GM21786 (cell line): ENCODE measurements at regions not wholly inside any gene's neighbourhood (a gene's known extent, or its start where the extent isn't known, plus 50 kb on each side); places are given as distances from the start of the nearest gene placed in this dataset.
"Not testable (repeated sequence)": the region's sequence is repeated elsewhere in the genome, so short reads cannot be mapped to it uniquely, and the experiment has no call there.

Source experiments
- ATAC-seq: cut with Tn5 transposase; IDR thresholded peaks from one replicate; pipeline ENCODE4 v1.9.1; 2021; ENCODE audit not compliant: unreplicated experiment

DNA sequence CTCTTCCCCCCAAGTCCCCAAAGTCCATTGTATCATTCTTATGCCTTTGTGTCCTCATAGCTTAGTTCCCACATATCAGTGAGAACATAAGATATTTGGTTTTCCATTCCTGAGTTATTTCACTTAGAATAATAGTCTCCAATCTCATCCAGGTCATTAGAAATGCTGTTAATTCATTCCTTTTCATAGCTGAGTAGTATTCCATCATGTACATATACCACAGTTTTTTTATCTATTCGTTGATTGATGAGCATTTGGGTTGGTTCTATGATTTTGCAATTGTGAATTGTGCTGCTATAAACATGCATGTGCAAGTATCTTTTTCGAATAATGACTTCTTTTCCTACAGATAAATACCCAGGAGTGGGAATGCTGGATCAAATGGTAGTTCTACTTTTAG is 359.6 kb downstream of the ADAMTS20 start:
- not testable (repeated sequence) for ATAC-seq

DNA sequence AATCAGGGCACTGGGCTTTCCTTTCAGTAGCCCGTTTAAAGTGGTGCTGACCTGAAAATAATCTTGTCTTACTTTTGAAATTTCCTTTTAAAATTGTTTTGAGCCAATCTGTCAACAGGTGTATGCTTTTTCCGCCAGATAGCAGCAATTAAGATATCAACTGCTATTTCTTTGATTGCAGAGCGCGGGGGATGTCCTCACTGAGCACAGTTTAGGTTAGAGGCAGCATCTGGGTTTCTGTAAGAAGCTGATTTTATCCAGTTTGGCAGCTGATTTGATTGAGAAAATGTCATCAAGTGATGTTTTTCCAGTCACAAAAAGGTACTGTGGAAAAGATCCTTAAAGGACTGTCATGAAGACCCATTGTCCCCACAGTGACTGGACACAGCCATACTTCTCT is 371.8 kb downstream of the ADAMTS20 start:
- ATAC-seq = no peak

DNA sequence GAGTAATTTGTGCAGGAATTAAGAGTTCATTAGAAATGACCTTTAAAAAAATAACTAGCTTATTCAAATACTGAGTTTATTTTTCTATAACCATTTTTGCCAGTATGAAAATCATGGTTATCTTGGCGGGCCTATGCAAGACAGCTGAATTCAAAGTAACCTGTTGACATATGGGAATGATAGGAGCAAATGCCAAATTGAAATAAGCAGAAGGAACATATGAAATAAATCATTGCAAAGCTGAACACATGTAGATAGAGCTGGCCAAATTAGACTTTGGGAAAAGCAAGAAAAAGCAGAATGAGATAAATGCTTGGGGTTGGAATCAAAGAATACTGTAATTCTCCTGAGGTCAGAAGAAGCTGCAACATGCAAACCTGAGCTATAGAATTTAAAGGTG is 372.5 kb downstream of the ADAMTS20 start:
- no peak for ATAC-seq

DNA sequence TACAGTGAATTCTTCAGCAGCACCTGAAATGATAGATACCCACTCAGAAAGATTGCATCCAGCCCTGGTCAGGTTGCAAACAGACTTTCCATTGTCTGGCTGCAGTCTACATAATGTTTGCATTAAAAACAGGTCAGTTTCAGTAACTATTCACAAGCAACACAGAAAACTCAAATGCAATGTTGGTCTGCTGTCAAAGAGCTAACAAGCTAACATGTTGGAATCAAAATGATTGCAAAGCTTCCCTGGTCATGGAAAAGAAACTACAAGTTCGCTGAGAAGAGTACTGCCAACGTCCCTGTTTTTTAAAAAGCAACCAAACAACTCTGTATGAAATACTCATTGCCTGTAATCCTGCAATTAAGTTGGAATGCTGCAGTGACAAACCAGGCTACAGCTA is 374.7 kb downstream of the ADAMTS20 start:
- ATAC-seq = no peak

DNA sequence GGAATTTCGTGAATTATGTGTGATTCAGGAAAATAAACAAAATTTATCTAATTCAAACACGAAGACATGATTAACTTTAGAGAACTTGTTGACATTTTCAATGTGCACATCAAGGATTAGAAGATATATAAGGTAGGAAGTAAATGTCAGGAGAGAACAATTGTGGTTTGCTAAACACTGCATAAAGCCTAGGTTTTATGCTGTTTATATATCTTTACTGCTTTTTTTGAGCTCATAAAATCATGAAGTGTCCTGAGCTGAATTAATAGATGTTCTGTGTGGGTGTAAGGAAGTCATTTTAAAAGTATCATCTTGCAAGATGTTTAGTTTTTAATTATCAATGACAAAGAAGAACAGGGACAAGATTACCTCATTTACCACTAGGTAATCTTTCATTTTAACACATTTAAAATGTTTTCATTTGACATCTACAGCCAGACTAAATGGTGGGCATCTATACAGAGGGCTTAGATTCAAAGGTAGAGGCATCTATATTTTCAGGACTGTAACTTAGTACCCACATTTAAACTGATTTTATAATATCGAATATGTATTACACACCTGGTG is 382.8 kb downstream of the ADAMTS20 start:
- ATAC-seq = no peak

DNA sequence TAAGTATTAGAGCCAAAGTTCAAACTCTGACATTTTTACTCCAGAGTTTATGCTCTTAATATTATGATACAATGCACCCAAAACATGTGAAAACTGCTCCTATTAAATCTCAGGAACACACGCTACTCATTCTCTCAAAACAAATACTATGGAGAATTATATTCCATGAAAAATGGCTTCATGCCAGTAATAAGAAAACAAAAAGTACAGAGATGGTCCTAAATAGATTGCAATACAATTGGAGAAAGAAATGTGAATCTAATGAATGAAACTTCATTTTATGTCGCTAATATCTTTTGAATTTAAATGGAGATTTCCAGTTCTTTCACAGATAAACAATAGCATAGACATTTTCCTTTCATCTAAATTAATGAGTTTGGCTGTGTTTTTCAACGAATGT is 384.3 kb downstream of the ADAMTS20 start:
- ATAC-seq = no peak

DNA sequence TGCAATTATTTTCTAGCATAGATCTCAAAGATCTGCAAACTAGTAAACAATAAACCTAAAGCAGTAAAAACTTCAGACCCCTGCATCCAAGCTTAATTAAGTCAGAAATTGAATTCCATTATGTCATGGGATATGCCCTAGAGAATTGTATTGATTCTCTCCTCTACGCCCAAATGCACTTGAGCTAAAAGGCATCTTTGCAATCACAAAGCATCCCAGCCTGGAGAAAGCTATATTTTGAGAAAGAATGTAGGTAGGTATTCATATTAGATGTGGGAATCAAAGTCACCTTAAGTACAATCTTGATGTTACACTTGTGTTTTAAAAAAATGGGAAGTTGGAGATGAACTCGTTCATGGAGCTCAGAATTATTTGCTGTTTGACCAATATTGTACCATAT is 386.7 kb downstream of the ADAMTS20 start:
- ATAC-seq = no peak

DNA sequence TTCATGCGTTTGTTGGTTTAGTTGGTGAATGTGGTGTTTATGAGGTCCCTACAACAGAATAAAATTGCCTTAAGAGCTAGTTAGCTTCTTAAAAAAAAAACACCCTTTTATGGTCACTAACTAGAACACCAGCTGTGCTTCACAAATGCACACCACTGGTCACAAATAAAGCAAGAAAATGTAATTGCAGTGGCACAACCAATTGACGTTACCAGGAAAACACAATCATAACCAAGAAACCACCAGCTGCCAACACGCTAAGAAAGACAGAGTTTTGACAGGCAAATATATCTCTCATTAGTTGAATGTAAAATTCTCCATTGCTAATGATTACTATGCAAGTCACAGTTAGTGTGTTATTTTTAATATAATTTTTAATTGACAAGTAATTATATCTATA is 389.9 kb downstream of the ADAMTS20 start:
- ATAC-seq = no peak

DNA sequence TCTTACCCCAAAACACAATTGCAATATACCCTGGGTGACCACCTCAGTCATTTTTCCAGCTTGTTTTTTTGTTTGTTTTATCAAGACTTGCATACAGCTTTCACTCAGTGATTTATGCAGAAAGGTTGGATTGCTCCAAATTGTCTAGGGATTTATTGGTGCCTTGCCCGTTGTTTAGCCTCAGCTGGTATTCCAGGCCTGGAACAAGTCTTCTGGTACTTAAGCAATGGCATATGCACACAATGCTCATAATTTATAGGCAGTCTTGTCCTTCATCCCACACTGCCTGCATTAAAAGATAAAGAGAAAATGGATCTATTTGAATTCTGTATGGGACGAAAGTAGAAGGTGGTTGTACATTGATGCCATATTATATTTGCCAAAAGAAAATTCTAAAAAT is 392.5 kb downstream of the ADAMTS20 start:
- ATAC-seq = no peak

DNA sequence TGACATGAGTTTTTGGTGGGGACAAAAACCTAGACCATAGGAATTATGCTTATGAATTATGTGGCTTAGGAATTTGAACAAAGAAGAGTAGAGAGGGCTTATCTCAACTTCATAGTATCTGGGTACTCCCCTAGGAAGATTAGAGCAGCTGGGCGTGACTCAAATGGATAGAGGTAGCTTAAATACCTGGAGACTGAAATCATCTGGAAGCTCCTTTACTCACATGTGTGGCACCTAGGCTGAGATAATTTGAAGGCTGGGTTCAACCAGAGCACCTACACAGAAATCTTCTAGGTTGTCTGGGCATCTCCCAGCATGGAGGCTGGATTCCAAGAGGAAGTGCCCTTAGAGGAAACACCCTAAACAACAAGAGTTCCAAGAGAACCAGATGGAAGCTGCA is 393.9 kb downstream of the ADAMTS20 start:
- no peak for ATAC-seq

DNA sequence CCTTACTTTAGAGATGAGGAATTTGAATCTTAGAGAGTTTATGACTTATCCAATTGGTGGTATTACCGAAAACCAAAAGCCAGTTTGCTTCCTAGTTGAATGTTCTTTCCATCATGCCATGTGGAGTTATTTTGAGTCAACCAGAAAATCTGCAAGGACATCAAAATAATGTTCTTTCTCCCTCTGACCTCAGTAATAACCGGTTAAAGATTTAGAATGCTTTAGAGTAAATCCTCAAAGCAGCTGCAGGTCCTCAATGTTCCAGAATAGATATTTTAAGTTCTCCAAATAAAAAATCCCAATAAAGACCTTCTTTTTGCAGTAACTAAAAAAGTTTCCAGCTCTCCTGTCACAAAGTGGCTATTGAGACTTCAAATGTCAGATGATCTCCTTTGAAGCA is 396.6 kb downstream of the ADAMTS20 start:
- no peak for ATAC-seq

DNA sequence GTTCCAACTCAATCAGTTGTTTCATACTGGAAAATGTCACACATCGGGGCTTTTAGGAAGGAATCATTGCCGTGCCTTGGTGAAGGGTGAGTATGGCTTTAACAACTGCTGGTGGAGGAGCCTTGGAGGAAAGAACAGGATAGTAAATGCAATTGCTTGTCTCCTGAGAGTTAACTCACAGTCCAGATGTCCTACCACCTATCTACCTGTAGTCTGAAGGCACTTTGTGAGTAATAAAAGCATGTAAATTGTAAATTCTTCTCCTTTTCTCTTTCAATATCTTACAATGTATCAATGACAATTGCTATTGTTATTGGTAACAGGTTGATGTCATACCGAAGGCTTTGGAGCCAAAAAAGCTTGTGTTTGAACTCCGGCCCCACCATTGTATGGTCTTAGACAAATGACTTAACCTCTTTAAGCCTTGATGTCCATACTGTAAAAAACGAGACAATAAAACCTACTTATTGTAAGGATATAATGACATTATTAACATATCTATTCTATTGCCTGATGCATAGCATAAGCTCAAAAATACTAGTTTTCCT is 397.4 kb downstream of the ADAMTS20 start:
- ATAC-seq = no peak

DNA sequence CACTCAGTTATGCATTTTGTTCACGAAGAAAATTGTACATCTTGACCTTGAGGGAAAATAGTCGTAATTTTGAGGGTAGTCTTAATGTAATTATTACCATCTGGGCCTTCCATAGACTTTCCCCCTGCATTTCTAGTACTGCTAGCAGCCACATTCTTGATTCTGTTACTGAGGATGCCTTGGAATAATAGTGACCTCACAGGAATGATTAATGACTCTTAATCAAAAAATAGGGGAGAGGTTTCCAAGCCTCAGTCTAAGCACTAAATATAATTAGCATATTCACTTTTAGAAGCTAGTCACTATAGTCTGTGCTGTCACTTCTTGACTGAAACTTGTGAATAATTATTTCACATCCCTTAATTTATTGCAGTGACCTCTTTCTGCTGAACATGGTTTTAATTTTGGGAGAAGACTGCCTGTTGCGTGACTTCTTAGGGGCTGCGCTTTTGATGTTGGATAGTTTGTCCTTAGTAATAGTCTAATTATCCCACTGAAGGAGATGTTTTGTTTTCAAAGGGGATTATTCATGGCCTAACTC is 400.5 kb downstream of the ADAMTS20 start:
- ATAC-seq = no peak

DNA sequence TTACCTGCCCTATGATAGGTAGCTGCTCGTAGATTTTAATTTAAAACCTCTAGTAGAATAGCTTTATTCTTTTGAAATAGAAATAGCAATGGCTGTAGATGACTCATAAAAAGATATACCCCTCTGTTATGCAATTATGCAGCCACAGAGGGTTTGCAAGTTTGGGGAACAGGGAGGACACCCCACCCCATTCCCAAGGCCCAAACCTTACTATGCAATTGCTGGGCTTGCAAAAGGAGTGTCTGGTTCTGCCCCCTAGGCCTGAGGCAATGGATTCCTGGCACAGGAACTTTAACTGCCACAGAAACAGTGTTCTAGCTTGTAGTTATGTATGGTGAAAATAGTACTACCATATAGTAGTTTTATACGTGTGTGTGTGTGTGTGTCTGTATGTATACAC is 403.3 kb downstream of the ADAMTS20 start:
- ATAC-seq = no peak

DNA sequence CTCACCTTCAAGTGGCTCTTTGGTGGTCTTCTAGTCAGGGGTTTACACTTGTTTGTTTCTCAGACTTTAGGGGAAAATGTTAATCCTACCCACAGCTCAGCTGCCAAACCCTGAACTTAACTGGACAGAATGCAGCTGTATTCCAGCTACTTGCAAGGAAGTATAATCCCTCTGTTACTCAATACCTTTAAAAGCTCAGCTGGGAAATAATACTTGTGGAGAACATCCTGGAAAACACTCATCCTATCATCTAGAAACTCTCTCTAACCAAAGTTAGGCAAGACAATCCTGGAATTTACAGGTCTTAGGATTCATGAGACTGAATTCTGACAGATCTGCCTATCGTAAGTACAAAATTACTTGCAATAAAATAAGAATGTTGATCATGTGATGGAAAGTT is 404.1 kb downstream of the ADAMTS20 start:
- ATAC-seq = no peak

DNA sequence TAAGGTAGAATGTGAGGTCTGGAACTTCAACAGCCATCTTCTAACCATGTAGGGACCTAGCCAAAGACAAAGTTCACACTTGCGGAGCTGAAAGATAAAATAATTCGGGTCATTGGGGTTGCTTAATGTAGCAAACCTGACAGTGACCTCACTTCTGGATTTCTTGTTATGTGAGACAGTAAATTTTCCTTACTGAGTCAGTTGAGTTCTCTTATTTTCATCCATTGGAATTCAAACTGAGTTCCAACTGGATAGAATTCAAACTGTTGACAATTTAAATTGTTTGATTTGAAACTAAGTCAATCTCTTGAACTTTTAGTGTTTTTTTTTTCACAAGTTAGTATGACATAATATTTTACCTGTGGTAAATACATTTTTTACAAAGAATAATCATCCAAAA is 406.5 kb downstream of the ADAMTS20 start:
- ATAC-seq = no peak

DNA sequence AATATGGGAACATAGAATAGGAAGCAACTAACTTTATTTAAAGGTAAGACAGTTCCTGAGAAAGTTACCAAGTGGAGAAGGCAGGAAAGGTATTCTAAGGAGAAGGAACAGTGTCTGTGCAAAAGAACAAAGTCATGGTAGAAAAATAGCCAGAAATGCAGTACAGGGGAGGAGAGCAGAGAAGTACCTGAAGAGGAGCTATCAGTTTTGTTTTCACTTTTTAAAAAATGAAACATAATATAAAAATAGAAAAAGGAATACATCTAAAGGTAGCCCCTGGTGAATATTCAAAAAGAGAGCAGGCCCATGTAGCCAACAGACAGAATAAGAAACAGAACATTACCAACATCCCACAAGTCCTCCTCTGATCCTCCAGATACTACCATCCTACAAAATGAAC is 408.7 kb downstream of the ADAMTS20 start:
- ATAC-seq = no peak

DNA sequence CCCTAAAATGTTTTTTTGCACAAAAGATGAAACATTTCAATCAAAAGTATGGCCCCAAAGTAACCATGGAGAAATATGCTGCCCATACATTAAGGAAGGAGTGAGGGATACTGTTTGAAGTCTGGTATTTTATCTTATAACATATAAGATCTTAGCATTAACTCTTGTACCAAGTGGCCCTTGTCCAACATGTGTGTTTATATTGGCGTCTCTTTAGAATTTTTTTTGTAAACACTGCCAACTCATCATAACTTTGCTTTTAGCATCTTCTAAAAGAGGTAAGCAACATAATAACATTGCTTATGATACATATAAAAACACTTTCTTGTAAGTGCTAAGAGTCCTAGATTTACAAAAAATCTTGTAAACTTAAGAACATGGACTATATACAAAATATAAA is 419.7 kb downstream of the ADAMTS20 start:
- no peak for ATAC-seq

DNA sequence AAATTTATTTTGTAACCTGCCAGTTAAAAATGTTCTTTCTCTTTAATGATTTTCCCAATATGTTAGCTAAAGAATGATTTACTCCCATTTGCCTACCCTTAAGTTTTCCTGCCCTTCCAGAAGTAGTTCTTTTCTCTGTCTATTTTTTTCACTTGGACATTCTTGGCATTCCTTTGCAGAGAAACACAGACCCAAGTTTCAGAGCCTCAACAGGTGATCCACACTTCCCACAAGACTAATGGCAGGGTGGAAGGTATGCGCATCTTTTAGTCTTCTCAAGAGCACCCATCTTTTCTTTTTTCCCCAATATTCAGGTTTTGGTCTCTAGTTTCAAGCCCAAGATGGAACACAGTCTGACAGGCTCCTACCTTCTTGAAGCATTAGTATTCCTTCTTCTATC is 420.7 kb downstream of the ADAMTS20 start:
- ATAC-seq = no peak

DNA sequence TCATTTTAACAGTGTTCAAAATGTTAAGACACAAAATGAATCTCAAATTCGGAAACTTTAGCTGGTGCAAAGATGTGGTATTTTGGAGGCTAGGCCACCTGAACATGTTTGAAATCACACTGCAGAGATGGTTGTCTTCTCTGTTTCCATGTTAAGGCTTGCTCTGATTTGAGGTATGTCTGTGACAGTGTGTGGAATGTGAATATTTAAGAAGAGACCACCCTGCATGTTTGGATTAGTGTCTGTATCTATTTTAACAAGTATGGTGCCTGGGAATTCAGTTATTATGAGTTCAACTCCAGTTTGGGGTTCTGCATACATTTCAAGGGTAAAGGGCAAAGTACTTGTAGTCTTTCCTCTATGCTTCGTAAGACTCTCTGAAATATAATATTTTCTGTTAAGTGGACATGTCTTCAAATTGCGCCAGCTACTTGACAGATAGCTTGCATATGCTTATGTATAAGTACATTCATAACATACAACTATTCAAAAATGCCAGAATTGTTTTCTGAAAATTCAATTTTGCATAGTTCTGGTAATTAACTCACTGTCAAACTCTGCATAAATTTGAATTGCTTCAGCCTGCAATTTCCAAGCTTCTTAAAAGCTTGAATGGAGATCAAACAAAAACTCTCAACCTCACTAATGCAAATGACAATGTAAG is 424.0 kb downstream of the ADAMTS20 start:
- ATAC-seq = no peak

DNA sequence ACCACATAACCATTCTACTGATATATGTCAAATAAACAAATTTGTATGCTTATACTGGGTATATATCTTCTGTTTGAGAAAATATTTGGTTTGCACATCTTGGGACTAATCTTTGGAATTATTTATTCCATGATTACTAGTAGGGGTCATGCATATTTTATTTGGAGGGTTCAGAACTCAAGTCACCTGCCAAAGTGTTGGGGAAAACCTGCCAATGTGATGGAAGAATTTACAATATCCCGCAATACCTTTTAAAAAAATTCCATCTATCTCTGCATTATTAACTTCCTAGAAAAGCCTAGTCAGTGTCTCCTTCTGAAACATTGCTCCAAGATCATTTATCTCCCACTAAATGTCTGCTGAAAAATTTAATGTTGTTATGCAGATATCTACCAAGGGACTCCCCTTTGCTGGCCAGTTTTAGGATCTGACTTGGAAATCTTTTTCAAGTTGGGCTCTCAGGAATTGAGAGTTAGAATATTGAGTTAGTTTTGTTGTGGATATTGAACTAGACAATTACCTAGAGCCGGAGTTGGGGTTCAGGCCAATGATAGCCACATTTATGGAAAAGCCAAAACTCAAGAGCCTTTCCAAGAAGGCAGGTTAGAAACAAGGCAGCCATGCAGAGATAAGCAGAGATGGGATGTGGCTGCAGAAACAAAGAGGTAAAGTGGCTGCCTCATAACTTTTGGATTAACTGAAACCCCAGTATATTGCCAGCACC is 425.2 kb downstream of the ADAMTS20 start:
- no peak for ATAC-seq

DNA sequence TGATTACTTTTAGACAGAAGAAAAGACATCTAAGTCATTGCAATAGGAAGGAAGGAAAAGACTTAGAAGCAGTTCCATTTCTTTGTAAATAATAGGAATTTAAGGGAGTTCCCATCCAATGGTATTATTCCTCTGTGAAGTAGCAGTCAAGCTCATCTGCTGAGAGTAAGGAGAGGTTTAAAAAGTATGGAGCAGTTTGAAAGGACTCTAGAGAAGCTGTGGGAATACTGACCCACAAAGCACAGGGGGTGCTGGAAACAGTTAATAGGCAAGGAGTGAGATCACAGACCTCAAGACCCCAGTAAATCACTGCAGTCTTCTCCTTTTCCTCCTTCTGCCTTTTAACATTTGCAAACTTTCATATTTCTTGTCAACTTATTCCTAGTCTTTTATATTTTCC is 428.5 kb downstream of the ADAMTS20 start:
- ATAC-seq = no peak
